Activated CD8-positive, alpha-beta memory T cell treated with anti-CD3 and anti-CD28 coated beads for 24 hours (primary cell): ENCODE measurements at regions not wholly inside any gene's neighbourhood (a gene's known extent, or its start where the extent isn't known, plus 50 kb on each side); places are given as distances from the start of the nearest gene placed in this dataset.
"Not testable (repeated sequence)": the region's sequence is repeated elsewhere in the genome, so short reads cannot be mapped to it uniquely, and the experiment has no call there.

Experiments used
- DNase-seq: peaks from one replicate; pipeline ENCODE4 v3.0.0-alpha.2; 2020

- DNase-seq, result no peak
Measured at GRCh38 chr14:105641075-105641937, 114.9 kb downstream of the TMEM121 start.

- DNase-seq, result not testable (repeated sequence)
Measured at GRCh38 chr14:105641951-105642350, 115.6 kb downstream of the TMEM121 start.

GRCh38 chr14:105642486-105642885, 116.1 kb downstream of the TMEM121 start:
- not testable (repeated sequence) for DNase-seq

- DNase-seq, result not testable (repeated sequence)
Measured at GRCh38 chr14:105643406-105644052, 117.1 kb downstream of the TMEM121 start.

GRCh38 chr14:105644053-105644435, 117.7 kb downstream of the TMEM121 start:
- DNase-seq, result not testable (repeated sequence)

- not testable (repeated sequence) for DNase-seq
Measured at GRCh38 chr14:105644457-105644856, 118.1 kb downstream of the TMEM121 start.

GRCh38 chr14:105644891-105645290, 118.5 kb downstream of the TMEM121 start:
- not testable (repeated sequence) for DNase-seq

GRCh38 chr14:105645389-105645788, 119.0 kb downstream of the TMEM121 start:
- DNase-seq, result not testable (repeated sequence)

GRCh38 chr14:105646175-105646574, 119.8 kb downstream of the TMEM121 start:
- DNase-seq, result no peak

GRCh38 chr14:105646711-105647281, 120.4 kb downstream of the TMEM121 start:
- not testable (repeated sequence) for DNase-seq

GRCh38 chr14:105647426-105647783, 121.0 kb downstream of the TMEM121 start:
- not testable (repeated sequence) for DNase-seq

GRCh38 chr14:105647784-105648608, 121.6 kb downstream of the TMEM121 start:
- no peak for DNase-seq

- DNase-seq, result not testable (repeated sequence)
Measured at GRCh38 chr14:105648609-105649535, 122.5 kb downstream of the TMEM121 start.

- not testable (repeated sequence) for DNase-seq
Measured at GRCh38 chr14:105652317-105652716, 125.9 kb downstream of the TMEM121 start.

- DNase-seq, result not testable (repeated sequence)
Measured at GRCh38 chr14:105653921-105654320, 127.5 kb downstream of the TMEM121 start.

GRCh38 chr14:105659255-105659654, 132.9 kb downstream of the TMEM121 start:
- not testable (repeated sequence) for DNase-seq

GRCh38 chr14:105659935-105660527, 133.6 kb downstream of the TMEM121 start:
- no peak for DNase-seq

GRCh38 chr14:105660816-105661531, 134.6 kb downstream of the TMEM121 start:
- no peak for DNase-seq

GRCh38 chr14:105662043-105662442, 135.7 kb downstream of the TMEM121 start:
- DNase-seq, result not testable (repeated sequence)

GRCh38 chr14:105662592-105662991, 136.2 kb downstream of the TMEM121 start:
- DNase-seq, result not testable (repeated sequence)
